DND-41 (cell line): ENCODE measurements at regions not wholly inside any gene's neighbourhood (a gene's known extent, or its start where the extent isn't known, plus 50 kb on each side); places are given as distances from the start of the nearest gene placed in this dataset.

Experiments used
- CTCF ChIP-seq: IDR thresholded peaks from 2 replicates; pipeline ENCODE4 v1.5.1; 2012; ENCODE audit warnings: borderline replicate concordance, low read length, moderate library complexity, mild to moderate bottlenecking; ENCODE audit not compliant: poor library complexity, severe bottlenecking; ENCODE audit errors: extremely low read depth
- EZH2 ChIP-seq: IDR thresholded peaks from 3 replicates; pipeline ENCODE4 v1.6.1; 2012; ENCODE audit warnings: borderline replicate concordance, low read depth, mild to moderate bottlenecking, moderate library complexity, low read length, inconsistent platforms; ENCODE audit not compliant: severe bottlenecking

GRCh38 chr3:29070959-29071634 is 209.8 kb upstream of the RBMS3 start:
- TF ChIP-seq CTCF = no peak
- TF ChIP-seq EZH2 = no peak
